GM12878 (cell line): ENCODE measurements at regions not wholly inside any gene's neighbourhood (a gene's known extent, or its start where the extent isn't known, plus 50 kb on each side); places are given as distances from the start of the nearest gene placed in this dataset.

Experiments
- ATAC-seq: fragments of 200-7000 bp; cut with Tn5 transposase; 3 replicates; pipeline ENCODE4 v1.9.1; 2020; ENCODE audit warnings: mild to moderate bottlenecking, moderate library complexity
- BruUV-seq: library from RNA; stranded (reverse); fragments of 400-500 nt; replicated peaks from 2 replicates; lab custom pipeline; 2021; lab: Mats Ljungman, UMichigan
- CTCF ChIA-PET: fragments of 300-600 bp; sonication (Branson Sonifier 250); formaldehyde crosslinking; extraction: SDS; loops from one replicate; lab custom pipeline; 2021; ENCODE audit warnings: inconsistent platforms; lab: Yijun Ruan, JAX
- POLR2A ChIA-PET: fragments of 350-600 bp; formaldehyde crosslinking; extraction: SDS; loops from one replicate; lab custom pipeline; 2021; ENCODE audit warnings: inconsistent platforms; lab: Charles Lee
- RAD21 ChIA-PET: fragments of 300-600 bp; sonication (Branson Sonifier 250); formaldehyde crosslinking; loops from one replicate; lab custom pipeline; 2023; ENCODE audit warnings: antibody characterized with exemption; ENCODE audit not compliant: unreplicated experiment; lab: Charles Lee
- SMC1A ChIA-PET: fragments of 300-600 bp; sonication (Branson Sonifier 250); formaldehyde crosslinking; loops from one replicate; lab custom pipeline; 2023; ENCODE audit not compliant: unreplicated experiment, uncharacterized antibody; lab: Charles Lee
- DNase-seq: peaks from one replicate; pipeline ENCODE4 v3.0.0-alpha.2; 2011; ENCODE audit warnings: low read depth, low spot score
- FAIRE-seq: peaks from 3 replicates; lab custom pipeline; 2011; peaks lifted over from hg19 to GRCh38; lab: Jason Lieb, UNC
- H2AFZ ChIP-seq: 2 replicates; pipeline ENCODE4 v1.6.0; 2011; ENCODE audit warnings: low read depth, low read length, control low read depth; ENCODE audit not compliant: control insufficient read depth
- H3K27ac ChIP-seq: 2 replicates; pipeline ENCODE4 v1.5.1; 2011; ENCODE audit warnings: control low read depth; ENCODE audit not compliant: control insufficient read depth, insufficient read depth
- H3K27me3 ChIP-seq, 2 experiments: replicated peaks in 1 of 2; 2 replicates each; pipeline versions ENCODE4 v1.6.0 to v1.6.1; 2011; ENCODE audit warnings: low read length in 1 of 2; ENCODE audit not compliant: control insufficient read depth in 2 of 2, insufficient read depth in 2 of 2
- H3K36me3 ChIP-seq, 2 experiments: 2 replicates each; pipeline ENCODE4 v1.5.1; 2011; ENCODE audit warnings: low read length in 1 of 2; ENCODE audit not compliant: control insufficient read depth in 2 of 2, insufficient read depth in 2 of 2
- H3K4me1 ChIP-seq: 2 replicates; pipeline ENCODE4 v1.6.1; 2011; ENCODE audit warnings: mild to moderate bottlenecking, low read length, moderate library complexity, mixed read lengths; ENCODE audit not compliant: control insufficient read depth, insufficient read depth
- H3K4me2 ChIP-seq: 2 replicates; pipeline ENCODE4 v1.6.0; 2011; ENCODE audit warnings: control low read depth; ENCODE audit not compliant: control insufficient read depth, insufficient read depth
- H3K4me3 ChIP-seq: fragments of 200-600 bp; sonication (generic); 2 replicates; pipeline ENCODE4 v1.5.1; 2016
- H3K79me2 ChIP-seq: 2 replicates; pipeline ENCODE4 v1.6.0; 2011; ENCODE audit warnings: low read length; ENCODE audit not compliant: control insufficient read depth, insufficient read depth
- H3K9ac ChIP-seq: 2 replicates; pipeline ENCODE4 v1.8.0; 2011; ENCODE audit warnings: low read length, control low read depth, mixed read lengths; ENCODE audit not compliant: control insufficient read depth, insufficient read depth
- H3K9me3 ChIP-seq: replicated peaks from 3 replicates; pipeline ENCODE4 v1.5.1; 2011; ENCODE audit warnings: mild to moderate bottlenecking, low read length; ENCODE audit not compliant: control insufficient read depth, insufficient read depth
- H4K20me1 ChIP-seq: 2 replicates; pipeline ENCODE4 v1.6.0; 2011; ENCODE audit not compliant: control insufficient read depth, insufficient read depth
- CREM ChIP-seq: IDR thresholded peaks from 2 replicates; pipeline ENCODE4 v1.6.1; 2014; ENCODE audit warnings: antibody characterized with exemption, low read depth
- DPF2 ChIP-seq: fragments of 450-650 bp; IDR thresholded peaks from 2 replicates; pipeline ENCODE4 v1.6.1; 2017; ENCODE audit warnings: mild to moderate bottlenecking
- JUNB ChIP-seq: IDR thresholded peaks from 2 replicates; pipeline ENCODE4 v1.6.1; 2016; ENCODE audit warnings: antibody characterized with exemption, mild to moderate bottlenecking
- PAX5 ChIP-seq: IDR thresholded peaks from 2 replicates; pipeline ENCODE4 v1.6.1; 2011; ENCODE audit warnings: low read depth, low read length, borderline replicate concordance
- SMARCA5 ChIP-seq: fragments of 450-650 bp; IDR thresholded peaks from 2 replicates; pipeline ENCODE4 v1.6.1; 2017; ENCODE audit warnings: mild to moderate bottlenecking
- SREBF2 ChIP-seq: IDR thresholded peaks from 2 replicates; pipeline ENCODE4 v1.6.1; 2012; ENCODE audit warnings: mild to moderate bottlenecking, low read length
- ZNF24 ChIP-seq: fragments of 450-650 bp; IDR thresholded peaks from 2 replicates; pipeline ENCODE4 v1.6.1; 2017; ENCODE audit warnings: antibody characterized with exemption, mild to moderate bottlenecking
- ZNF274 ChIP-seq: IDR thresholded peaks from one replicate; pipeline ENCODE4 v1.8.0; 2011; ENCODE audit not compliant: insufficient read length, insufficient read depth
- ZNF592 ChIP-seq: fragments of 450-650 bp; IDR thresholded peaks from 2 replicates; pipeline ENCODE4 v1.6.1; 2017; ENCODE audit warnings: mild to moderate bottlenecking, moderate library complexity
- WGBS: methylation state at CpG from one replicate; pipeline ENCODE4 v1.1.6; 2016; ENCODE audit warnings: low lambda C conversion rate; ENCODE audit not compliant: insufficient replicate concordance, insufficient coverage; ENCODE audit errors: missing lambda C conversion rate; 5-methylcytosine and 5-hydroxymethylcytosine counted together
- in situ Hi-C: fragments of 300-500 bp; cut with MboI; formaldehyde crosslinking; loops from 9 replicates; pipeline ENCODE4 v1.14.3; 2018; ENCODE audit warnings: mixed read lengths
- intact Hi-C: fragments of 100-400 bp; cut with micrococcal nuclease; formaldehyde crosslinking; loops from one replicate; pipeline ENCODE4 v1.14.2; 2022; ENCODE audit not compliant: unreplicated experiment
- TF ChIP-seq, protein P1 (sequence below): IDR thresholded peaks from 2 replicates; pipeline ENCODE4 v1.6.1; 2012; ENCODE audit warnings: improper control_type of control experiment, low read depth, low read length; ENCODE audit not compliant: insufficient replicate concordance

DNA sequence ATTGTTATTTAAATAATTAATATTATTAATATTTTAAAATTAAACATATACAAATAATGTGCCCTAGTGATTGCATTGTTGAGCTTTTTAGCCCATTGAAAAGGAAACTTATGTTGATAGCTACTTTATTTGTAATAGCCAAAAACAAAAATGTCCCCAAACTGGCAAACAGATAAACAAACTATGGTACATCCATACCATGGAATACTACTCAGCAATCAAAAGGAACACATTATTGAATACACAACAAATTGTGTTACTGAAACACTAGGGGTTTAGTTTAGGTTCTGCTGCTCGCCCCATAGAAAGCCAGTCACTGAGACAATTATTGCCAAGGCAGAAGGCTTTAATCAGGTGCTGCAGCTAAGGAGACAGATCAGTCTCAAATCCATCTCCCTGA is 239.7 kb upstream of the KITLG start:
- ChIA-PET POLR2A (no interaction called here), CTCF (no interaction called here), SMC1A (no interaction called here), RAD21 (no interaction called here)
- no peak overlapping the region for H3K9ac ChIP-seq
- in situ Hi-C loops: no loop called here
- no peak overlapping the region for H3K27ac ChIP-seq
- no peaks in the 10 kb centered on the region for H4K20me1 ChIP-seq
- no TSS peak for BruUV-seq
- DNase-seq: no peak
- no peak overlapping the region for H3K4me2 ChIP-seq
- FAIRE-seq: no peak
- H3K4me1 ChIP-seq: no peaks in the 10 kb centered on the region
- intact Hi-C loops: no loop called here
- ATAC-seq: no peak
- H3K9me3 ChIP-seq: no peaks in the 10 kb centered on the region
- H3K4me3 ChIP-seq: no peak overlapping the region
- 63% methylated on average over 1 of the region's 1 CpG for WGBS
- H2AFZ ChIP-seq: no peak overlapping the region
- no peaks in the 10 kb centered on the region for H3K27me3 ChIP-seq
- H3K79me2 ChIP-seq: no peaks in the 10 kb centered on the region
- TF ChIP-seq CREM (no peak), ZNF274 (no peak), ZNF592 (no peak), DPF2 (no peak), ZNF24 (no peak), JUNB (no peak), SMARCA5 (no peak), PAX5 (no peak), SREBF2 (no peak)
- TF ChIP-seq, protein P1, sequence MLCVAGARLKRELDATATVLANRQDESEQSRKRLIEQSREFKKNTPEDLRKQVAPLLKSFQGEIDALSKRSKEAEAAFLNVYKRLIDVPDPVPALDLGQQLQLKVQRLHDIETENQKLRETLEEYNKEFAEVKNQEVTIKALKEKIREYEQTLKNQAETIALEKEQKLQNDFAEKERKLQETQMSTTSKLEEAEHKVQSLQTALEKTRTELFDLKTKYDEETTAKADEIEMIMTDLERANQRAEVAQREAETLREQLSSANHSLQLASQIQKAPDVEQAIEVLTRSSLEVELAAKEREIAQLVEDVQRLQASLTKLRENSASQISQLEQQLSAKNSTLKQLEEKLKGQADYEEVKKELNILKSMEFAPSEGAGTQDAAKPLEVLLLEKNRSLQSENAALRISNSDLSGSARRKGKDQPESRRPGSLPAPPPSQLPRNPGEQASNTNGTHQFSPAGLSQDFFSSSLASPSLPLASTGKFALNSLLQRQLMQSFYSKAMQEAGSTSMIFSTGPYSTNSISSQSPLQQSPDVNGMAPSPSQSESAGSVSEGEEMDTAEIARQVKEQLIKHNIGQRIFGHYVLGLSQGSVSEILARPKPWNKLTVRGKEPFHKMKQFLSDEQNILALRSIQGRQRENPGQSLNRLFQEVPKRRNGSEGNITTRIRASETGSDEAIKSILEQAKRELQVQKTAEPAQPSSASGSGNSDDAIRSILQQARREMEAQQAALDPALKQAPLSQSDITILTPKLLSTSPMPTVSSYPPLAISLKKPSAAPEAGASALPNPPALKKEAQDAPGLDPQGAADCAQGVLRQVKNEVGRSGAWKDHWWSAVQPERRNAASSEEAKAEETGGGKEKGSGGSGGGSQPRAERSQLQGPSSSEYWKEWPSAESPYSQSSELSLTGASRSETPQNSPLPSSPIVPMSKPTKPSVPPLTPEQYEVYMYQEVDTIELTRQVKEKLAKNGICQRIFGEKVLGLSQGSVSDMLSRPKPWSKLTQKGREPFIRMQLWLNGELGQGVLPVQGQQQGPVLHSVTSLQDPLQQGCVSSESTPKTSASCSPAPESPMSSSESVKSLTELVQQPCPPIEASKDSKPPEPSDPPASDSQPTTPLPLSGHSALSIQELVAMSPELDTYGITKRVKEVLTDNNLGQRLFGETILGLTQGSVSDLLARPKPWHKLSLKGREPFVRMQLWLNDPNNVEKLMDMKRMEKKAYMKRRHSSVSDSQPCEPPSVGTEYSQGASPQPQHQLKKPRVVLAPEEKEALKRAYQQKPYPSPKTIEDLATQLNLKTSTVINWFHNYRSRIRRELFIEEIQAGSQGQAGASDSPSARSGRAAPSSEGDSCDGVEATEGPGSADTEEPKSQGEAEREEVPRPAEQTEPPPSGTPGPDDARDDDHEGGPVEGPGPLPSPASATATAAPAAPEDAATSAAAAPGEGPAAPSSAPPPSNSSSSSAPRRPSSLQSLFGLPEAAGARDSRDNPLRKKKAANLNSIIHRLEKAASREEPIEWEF: no peak
- no peaks in the 10 kb centered on the region for H3K36me3 ChIP-seq
